Keratinocyte (primary cell): ENCODE measurements at regions not wholly inside any gene's neighbourhood (a gene's known extent, or its start where the extent isn't known, plus 50 kb on each side); places are given as distances from the start of the nearest gene placed in this dataset.

Experiments used
- DNase-seq: peaks from one replicate; pipeline ENCODE4 v3.0.0-alpha.2; 2011; ENCODE audit warnings: low read depth, missing footprints, low spot score
- FAIRE-seq: peaks from 2 replicates; lab custom pipeline; 2011; peaks lifted over from hg19 to GRCh38; lab: Jason Lieb, UNC
- H2AFZ ChIP-seq: 2 replicates; pipeline ENCODE4 v1.6.0; 2012; ENCODE audit warnings: low read length, control low read depth, inconsistent platforms; ENCODE audit not compliant: control insufficient read depth
- H3K27ac ChIP-seq: 2 replicates; pipeline ENCODE4 v1.5.1; 2011; ENCODE audit warnings: low read length; ENCODE audit not compliant: control insufficient read depth, insufficient read depth
- H3K27me3 ChIP-seq: 3 replicates; pipeline ENCODE4 v1.6.0; 2011; ENCODE audit warnings: low read length; ENCODE audit not compliant: control insufficient read depth, insufficient read depth; ENCODE audit errors: extremely low read depth
- H3K36me3 ChIP-seq, 2 experiments: 2 replicates in 1 of 2; 3 replicates in 1 of 2; pipeline ENCODE4 v1.5.1; 2011; ENCODE audit warnings: low read length in 2 of 2, mild to moderate bottlenecking in 1 of 2; ENCODE audit not compliant: control insufficient read depth in 2 of 2, insufficient read depth in 2 of 2; ENCODE audit errors: extremely low read depth in 1 of 2
- H3K4me1 ChIP-seq: 3 replicates; pipeline ENCODE4 v1.5.1; 2011; ENCODE audit warnings: low read length; ENCODE audit not compliant: control insufficient read depth, insufficient read depth; ENCODE audit errors: extremely low read depth
- H3K4me2 ChIP-seq: 3 replicates; pipeline ENCODE4 v1.6.0; 2011; ENCODE audit warnings: low read depth, low read length; ENCODE audit not compliant: control insufficient read depth, insufficient read depth; ENCODE audit errors: extremely low read depth
- H3K4me3 ChIP-seq, 3 experiments: fragments of 200-600 bp in 1 of 3; sonication (generic) in 1 of 3; 2 replicates in 2 of 3; 3 replicates in 1 of 3; pipeline ENCODE4 v1.5.1; 2011 to 2016; ENCODE audit warnings: low read length in 3 of 3, mild to moderate bottlenecking in 3 of 3, control low read depth in 2 of 3, inconsistent platforms in 1 of 3, low read depth in 1 of 3, mixed read lengths in 1 of 3, mixed run types in 1 of 3, moderate library complexity in 1 of 3; ENCODE audit not compliant: control insufficient read depth in 2 of 3, insufficient read depth in 2 of 3; ENCODE audit errors: extremely low read depth in 1 of 3
- H3K79me2 ChIP-seq: 2 replicates; pipeline ENCODE4 v1.6.0; 2012; ENCODE audit warnings: low read length; ENCODE audit not compliant: control insufficient read depth, insufficient read depth
- H3K9ac ChIP-seq: 3 replicates; pipeline ENCODE4 v1.6.0; 2011; ENCODE audit warnings: low read length; ENCODE audit not compliant: control insufficient read depth, insufficient read depth; ENCODE audit errors: extremely low read depth
- H3K9me1 ChIP-seq: 3 replicates; pipeline ENCODE4 v1.6.0; 2011; ENCODE audit warnings: low read length; ENCODE audit not compliant: control insufficient read depth, insufficient read depth; ENCODE audit errors: extremely low read depth
- H3K9me3 ChIP-seq: 2 replicates; pipeline ENCODE4 v1.5.1; 2012; ENCODE audit warnings: low read depth, low read length; ENCODE audit not compliant: control insufficient read depth
- H4K20me1 ChIP-seq: 3 replicates; pipeline ENCODE4 v1.6.0; 2011; ENCODE audit warnings: low read length; ENCODE audit not compliant: control insufficient read depth, insufficient read depth; ENCODE audit errors: extremely low read depth
- CTCF ChIP-seq, 3 experiments: IDR thresholded peaks in 1 of 3; conservative IDR thresholded peaks in 1 of 3; optimal IDR thresholded peaks in 1 of 3; 2 replicates in 2 of 3; 3 replicates in 1 of 3; pipeline versions ENCODE3 to v1.5.1; 2011; ENCODE audit warnings: low read length in 3 of 3, mild to moderate bottlenecking in 3 of 3, moderate library complexity in 2 of 3, control low read depth in 1 of 3, inconsistent platforms in 1 of 3; ENCODE audit not compliant: insufficient read depth in 2 of 3; ENCODE audit errors: extremely low read depth in 1 of 3
- EZH2 ChIP-seq: IDR thresholded peaks from one replicate; pipeline ENCODE4 v1.6.1; 2012; ENCODE audit warnings: inconsistent platforms, mild to moderate bottlenecking, low read length, moderate library complexity
- dilution Hi-C: fragments of 300-500 bp; cut with MboI; formaldehyde crosslinking; loops from one replicate; pipeline ENCODE4 v1.7.0; 2020; ENCODE audit warnings: low sequenced_read_pairs; ENCODE audit not compliant: extremely low pct_ligation_motif_present

DNA sequence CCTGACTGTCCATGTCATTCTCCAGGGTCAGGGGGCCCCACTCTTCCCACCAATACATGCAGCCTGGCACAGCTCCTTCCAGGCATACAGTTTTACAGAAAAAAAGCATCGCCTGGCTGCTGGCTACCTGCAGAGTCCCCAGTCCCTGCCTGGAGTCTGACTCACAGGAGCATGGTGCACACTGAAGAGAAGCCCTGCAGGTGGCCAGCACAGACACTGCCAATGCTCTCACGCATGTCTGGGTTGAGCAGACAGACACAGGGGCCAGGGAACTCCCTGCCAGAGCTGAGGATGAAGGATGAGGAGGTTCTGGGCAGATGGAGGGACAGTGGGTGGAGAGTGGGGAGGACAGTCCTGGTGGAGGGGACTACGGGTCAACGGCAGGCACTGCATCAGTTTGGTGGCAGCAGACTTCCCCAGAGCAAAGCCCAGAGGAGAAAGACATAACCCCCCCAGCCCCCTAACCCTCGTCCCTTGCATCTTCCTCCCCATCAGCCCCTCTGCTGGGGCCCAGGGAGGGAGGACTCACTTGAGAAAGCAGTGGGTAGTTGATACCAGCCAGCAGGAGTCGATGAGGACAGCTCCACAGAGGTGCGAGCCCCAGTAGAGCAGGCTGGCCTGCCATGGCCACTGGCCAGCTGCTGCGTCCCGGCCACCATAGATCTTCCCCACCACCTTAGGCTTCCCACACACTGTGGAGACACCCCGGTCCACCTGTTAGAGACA, 72.9 kb upstream of the SPTLC1 start:
- Histone ChIP-seq H3K4me3 (no peak overlapping the region), H3K4me1 (no peaks in the 10 kb centered on the region), H3K79me2 (no peaks in the 10 kb centered on the region), H4K20me1 (no peaks in the 10 kb centered on the region), H3K9ac (no peak overlapping the region), H3K9me1 (no peaks in the 10 kb centered on the region), H3K9me3 (no peaks in the 10 kb centered on the region), H3K27me3 (no peaks in the 10 kb centered on the region), H3K27ac (no peak overlapping the region), H3K4me2 (no peak overlapping the region), H2AFZ (no peak overlapping the region), H3K36me3 (no peaks in the 10 kb centered on the region)
- FAIRE-seq (no peak), DNase-seq (no peak)
- dilution Hi-C loops, result no loop called here
- TF ChIP-seq EZH2 (no peak), CTCF (optimal IDR thresholded peaks at IDR 0.05 in 1 of 3, IDR thresholded peaks at IDR 0.05 in 1 of 3, conservative IDR thresholded peaks at IDR 0.05 in 1 of 3; ENCODE audit: extremely low read depth in 1 of 3, insufficient read depth in 2 of 3, low read length in 3 of 3) (no peak)

GRCh38 chr9:92187390-92187789, 72.2 kb upstream of the SPTLC1 start:
- TF ChIP-seq EZH2 (no peak), CTCF (optimal IDR thresholded peaks at IDR 0.05 in 1 of 3, IDR thresholded peaks at IDR 0.05 in 1 of 3, conservative IDR thresholded peaks at IDR 0.05 in 1 of 3; ENCODE audit: extremely low read depth in 1 of 3, insufficient read depth in 2 of 3, low read length in 3 of 3) (no peak)
- no peak for DNase-seq
- H3K36me3 ChIP-seq, result no peaks in the 10 kb centered on the region
- no peaks in the 10 kb centered on the region for H3K4me1 ChIP-seq
- H2AFZ ChIP-seq, result no peak overlapping the region
- no peaks in the 10 kb centered on the region for H3K79me2 ChIP-seq
- H3K9me3 ChIP-seq, result no peaks in the 10 kb centered on the region
- FAIRE-seq, result no peak
- dilution Hi-C loops, result no loop called here
- no peaks in the 10 kb centered on the region for H4K20me1 ChIP-seq
- no peaks in the 10 kb centered on the region for H3K9me1 ChIP-seq
- H3K27ac ChIP-seq, result no peak overlapping the region
- H3K27me3 ChIP-seq, result no peaks in the 10 kb centered on the region
- no peak overlapping the region for H3K4me2 ChIP-seq
- no peak overlapping the region for H3K9ac ChIP-seq
- no peak overlapping the region for H3K4me3 ChIP-seq
